WI38 (cell line): ENCODE measurements at regions not wholly inside any gene's neighbourhood (a gene's known extent, or its start where the extent isn't known, plus 50 kb on each side); places are given as distances from the start of the nearest gene placed in this dataset.
"Not testable (repeated sequence)": the region's sequence is repeated elsewhere in the genome, so short reads cannot be mapped to it uniquely, and the experiment has no call there.

Experiments used
- H3K4me3 ChIP-seq: 2 replicates; pipeline ENCODE4 v1.5.1; 2011; ENCODE audit warnings: low read depth, mild to moderate bottlenecking, control low read depth, low read length
- CTCF ChIP-seq: IDR thresholded peaks from 2 replicates; pipeline ENCODE4 v1.5.1; 2012; ENCODE audit warnings: low read depth, mild to moderate bottlenecking, control low read depth, low read length

GRCh38 chr10:8158193-8159071, 103.9 kb downstream of the GATA3 start:
- no peak for TF ChIP-seq CTCF

GRCh38 chr10:8159341-8160165, 105.1 kb downstream of the GATA3 start:
- TF ChIP-seq CTCF, result no peak
- H3K4me3 ChIP-seq, result no peak overlapping the region

More at GRCh38 chr10:8158193-8159071, 103.9 kb downstream of the GATA3 start:
- no peak overlapping the region for H3K4me3 ChIP-seq

- H3K4me3 ChIP-seq, result no peak overlapping the region
- TF ChIP-seq CTCF, result no peak
Observed at GRCh38 chr10:8163824-8164223, 109.3 kb downstream of the GATA3 start.

- H3K4me3 ChIP-seq, result not testable (repeated sequence)
Observed at GRCh38 chr10:8164640-8165039, 110.2 kb downstream of the GATA3 start.

GRCh38 chr10:8168836-8169235, 114.3 kb downstream of the GATA3 start:
- TF ChIP-seq CTCF, result no peak
- H3K4me3 ChIP-seq, result no peak overlapping the region

- H3K4me3 ChIP-seq, result no peak overlapping the region
- TF ChIP-seq CTCF, result no peak
Observed at GRCh38 chr10:8171008-8171407, 116.5 kb downstream of the GATA3 start.

GRCh38 chr10:8172604-8173003, 118.1 kb downstream of the GATA3 start:
- TF ChIP-seq CTCF, result no peak
- no peak overlapping the region for H3K4me3 ChIP-seq
